ENCODE measurements at regions not wholly inside any gene's neighbourhood (a gene's known extent, or its start where the extent isn't known, plus 50 kb on each side); places are given as distances from the start of the nearest gene placed in this dataset.

- TF ChIP-seq CTCF (conservative IDR thresholded peaks at IDR 0.05; ENCODE audit: low read length) (no peak), EZH2phosphoT487 (IDR thresholded peaks at IDR 0.05; ENCODE audit: borderline replicate concordance, low read depth, low read length) (no peak)
Observed at GRCh38 chr19:33900817-33901216, 104.1 kb downstream of the KCTD15 start.

Measured in OCI-LY7 (cell line).